ENCODE measurements at regions not wholly inside any gene's neighbourhood (a gene's known extent, or its start where the extent isn't known, plus 50 kb on each side); places are given as distances from the start of the nearest gene placed in this dataset.

DNA sequence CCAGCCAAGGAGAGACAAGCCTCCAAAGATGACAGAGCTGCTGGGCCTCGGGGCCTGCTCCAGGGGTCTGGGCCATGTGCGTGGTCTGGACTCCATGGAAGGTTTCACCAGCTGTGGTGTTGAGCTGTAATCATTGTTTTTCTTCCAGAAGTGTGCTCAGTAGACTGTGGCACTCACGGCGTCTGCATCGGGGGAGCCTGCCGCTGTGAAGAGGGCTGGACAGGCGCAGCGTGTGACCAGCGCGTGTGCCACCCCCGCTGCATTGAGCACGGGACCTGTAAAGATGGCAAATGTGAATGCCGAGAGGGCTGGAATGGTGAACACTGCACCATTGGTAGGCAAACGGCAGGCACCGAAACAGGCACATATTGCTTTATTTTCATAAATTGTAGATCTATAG is 164.8 kb upstream of the WWC1 start:
- H3K9me3 Mint-ChIP-seq, result no peaks in the 10 kb centered on the region
- DNase-seq (ENCODE audit: low spot score) (no peak), ATAC-seq (no peak)
- H3K36me3 Mint-ChIP-seq, result no peaks in the 10 kb centered on the region
- CTCF ChIA-PET, result interaction anchor here (1.1 kb wide), 1 partner anchor 12 kb away, joined by 4 read pairs; no protein-coding TSS in a partner anchor
- no peak overlapping the region for H3K4me3 Mint-ChIP-seq
- peaks cover 14% of the 10 kb centered on the region for H3K4me1 Mint-ChIP-seq
- POLR2A ChIA-PET, result no interaction called here
- H3K27me3 Mint-ChIP-seq (ENCODE audit: low read depth), result no peaks in the 10 kb centered on the region; the same call in 1 of the 2 replicates
- no peak overlapping the region for H3K27ac Mint-ChIP-seq
- TF ChIP-seq CTCF (IDR thresholded peaks at IDR 0.05), result no peak
- TF ChIP-seq ZNF671 (CRISPR knock-in tag; IDR thresholded peaks at IDR 0.05), result no peak
- TF ChIP-seq ZBTB43 (CRISPR knock-in tag; IDR thresholded peaks at IDR 0.05), result no peak
- TF ChIP-seq ZNF232 (CRISPR knock-in tag; IDR thresholded peaks at IDR 0.05), result no peak

- peaks cover 14% of the 10 kb centered on the region for H3K4me1 Mint-ChIP-seq
- ATAC-seq, result no peak
- DNase-seq (ENCODE audit: low spot score), result no peak
- CTCF ChIA-PET, result interaction anchor here (1.1 to 1.6 kb wide), 2 partner anchors 14 to 80 kb away, joined by 3 to 6 read pairs; no protein-coding TSS in a partner anchor
- POLR2A ChIA-PET, result interaction anchor here (0.6 kb wide), 1 partner anchor 230 kb away, joined by 4 read pairs; no protein-coding TSS in a partner anchor
- H3K27me3 Mint-ChIP-seq (ENCODE audit: low read depth), result no peaks in the 10 kb centered on the region; the same call in 1 of the 2 replicates
- H3K27ac Mint-ChIP-seq, result no peak overlapping the region
- TF ChIP-seq FOXP1 (CRISPR knock-in tag; IDR thresholded peaks at IDR 0.05; ENCODE audit: borderline replicate concordance) (no peak), ERG (CRISPR knock-in tag; IDR thresholded peaks at IDR 0.05) (no peak), ATF3 (CRISPR knock-in tag; conservative IDR thresholded peaks at IDR 0.05) (no peak), USF1 (CRISPR knock-in tag; IDR thresholded peaks at IDR 0.05) (no peak), NR3C1 (CRISPR knock-in tag; conservative IDR thresholded peaks at IDR 0.05; ENCODE audit: low read depth) (no peak), ELF4 (CRISPR knock-in tag; IDR thresholded peaks at IDR 0.05; ENCODE audit: low read depth) (no peak), PRRX2 (CRISPR knock-in tag; IDR thresholded peaks at IDR 0.05) (no peak), JUN (CRISPR knock-in tag; IDR thresholded peaks at IDR 0.05) (no peak), ZNF263 (CRISPR knock-in tag; IDR thresholded peaks at IDR 0.05; ENCODE audit: low read depth) (no peak), ZNF532 (CRISPR knock-in tag; IDR thresholded peaks at IDR 0.05; ENCODE audit: borderline replicate concordance) (no peak), TEAD4 (CRISPR knock-in tag; IDR thresholded peaks at IDR 0.05) (no peak), ESRRA (CRISPR knock-in tag; IDR thresholded peaks at IDR 0.05; ENCODE audit: borderline replicate concordance) (no peak), E2F1 (CRISPR knock-in tag; IDR thresholded peaks at IDR 0.05) (no peak), ZBTB43 (CRISPR knock-in tag; IDR thresholded peaks at IDR 0.05) (no peak), MYBL2 (CRISPR knock-in tag; IDR thresholded peaks at IDR 0.05) (no peak)
- H3K4me3 Mint-ChIP-seq, result no peak overlapping the region
- no peaks in the 10 kb centered on the region for H3K9me3 Mint-ChIP-seq
- H3K36me3 Mint-ChIP-seq, result no peaks in the 10 kb centered on the region
Measured at GRCh38 chr5:168128111-168128510, 163.3 kb upstream of the WWC1 start.
